ENCODE measurements at regions not wholly inside any gene's neighbourhood (a gene's known extent, or its start where the extent isn't known, plus 50 kb on each side); places are given as distances from the start of the nearest gene placed in this dataset.

GRCh38 chr1:47631411-47631995 lies 193.7 kb downstream of the FOXD2 start:
- TF ChIP-seq FOXP2 (optimal IDR thresholded peaks at IDR 0.05; ENCODE audit: borderline replicate concordance, extremely low read depth, extremely low read length, insufficient read depth) = no peak

DNA sequence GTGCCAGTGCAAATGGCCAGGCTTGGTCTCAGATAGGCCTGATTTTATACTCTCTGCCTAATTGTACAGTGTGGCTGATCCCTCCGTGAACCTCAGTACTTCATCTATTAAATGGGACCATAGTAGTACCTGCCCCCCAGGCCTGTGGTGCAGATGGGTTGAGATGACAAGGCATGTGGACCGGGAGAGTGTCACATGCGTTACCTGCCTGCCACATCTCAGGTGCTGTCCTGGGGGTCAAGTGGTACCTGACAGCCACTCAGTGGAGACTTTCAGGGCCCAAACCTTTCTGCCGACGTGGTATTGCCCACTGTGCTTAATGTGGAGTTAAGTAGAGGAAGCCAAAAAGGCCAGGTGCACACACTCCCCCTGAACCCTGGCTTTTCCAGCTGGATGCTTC lies 197.3 kb downstream of the FOXD2 start:
- TF ChIP-seq TAF1 (IDR thresholded peaks at IDR 0.05; ENCODE audit: borderline replicate concordance, insufficient read depth, low read length) (no peak), FOXP2 (optimal IDR thresholded peaks at IDR 0.05; ENCODE audit: borderline replicate concordance, extremely low read depth, extremely low read length, insufficient read depth) (no peak), SIN3A (IDR thresholded peaks at IDR 0.05; ENCODE audit: borderline replicate concordance, insufficient read depth, low read length) (no peak), POLR2AphosphoS5 (IDR thresholded peaks at IDR 0.05; ENCODE audit: low read depth, low read length) (no peak)
- TF ChIP-seq, protein P1, sequence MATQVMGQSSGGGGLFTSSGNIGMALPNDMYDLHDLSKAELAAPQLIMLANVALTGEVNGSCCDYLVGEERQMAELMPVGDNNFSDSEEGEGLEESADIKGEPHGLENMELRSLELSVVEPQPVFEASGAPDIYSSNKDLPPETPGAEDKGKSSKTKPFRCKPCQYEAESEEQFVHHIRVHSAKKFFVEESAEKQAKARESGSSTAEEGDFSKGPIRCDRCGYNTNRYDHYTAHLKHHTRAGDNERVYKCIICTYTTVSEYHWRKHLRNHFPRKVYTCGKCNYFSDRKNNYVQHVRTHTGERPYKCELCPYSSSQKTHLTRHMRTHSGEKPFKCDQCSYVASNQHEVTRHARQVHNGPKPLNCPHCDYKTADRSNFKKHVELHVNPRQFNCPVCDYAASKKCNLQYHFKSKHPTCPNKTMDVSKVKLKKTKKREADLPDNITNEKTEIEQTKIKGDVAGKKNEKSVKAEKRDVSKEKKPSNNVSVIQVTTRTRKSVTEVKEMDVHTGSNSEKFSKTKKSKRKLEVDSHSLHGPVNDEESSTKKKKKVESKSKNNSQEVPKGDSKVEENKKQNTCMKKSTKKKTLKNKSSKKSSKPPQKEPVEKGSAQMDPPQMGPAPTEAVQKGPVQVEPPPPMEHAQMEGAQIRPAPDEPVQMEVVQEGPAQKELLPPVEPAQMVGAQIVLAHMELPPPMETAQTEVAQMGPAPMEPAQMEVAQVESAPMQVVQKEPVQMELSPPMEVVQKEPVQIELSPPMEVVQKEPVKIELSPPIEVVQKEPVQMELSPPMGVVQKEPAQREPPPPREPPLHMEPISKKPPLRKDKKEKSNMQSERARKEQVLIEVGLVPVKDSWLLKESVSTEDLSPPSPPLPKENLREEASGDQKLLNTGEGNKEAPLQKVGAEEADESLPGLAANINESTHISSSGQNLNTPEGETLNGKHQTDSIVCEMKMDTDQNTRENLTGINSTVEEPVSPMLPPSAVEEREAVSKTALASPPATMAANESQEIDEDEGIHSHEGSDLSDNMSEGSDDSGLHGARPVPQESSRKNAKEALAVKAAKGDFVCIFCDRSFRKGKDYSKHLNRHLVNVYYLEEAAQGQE (IDR thresholded peaks at IDR 0.05; ENCODE audit: insufficient read depth in 1 of 2, low read depth in 2 of 2, low read length in 2 of 2) = no peak

DNA sequence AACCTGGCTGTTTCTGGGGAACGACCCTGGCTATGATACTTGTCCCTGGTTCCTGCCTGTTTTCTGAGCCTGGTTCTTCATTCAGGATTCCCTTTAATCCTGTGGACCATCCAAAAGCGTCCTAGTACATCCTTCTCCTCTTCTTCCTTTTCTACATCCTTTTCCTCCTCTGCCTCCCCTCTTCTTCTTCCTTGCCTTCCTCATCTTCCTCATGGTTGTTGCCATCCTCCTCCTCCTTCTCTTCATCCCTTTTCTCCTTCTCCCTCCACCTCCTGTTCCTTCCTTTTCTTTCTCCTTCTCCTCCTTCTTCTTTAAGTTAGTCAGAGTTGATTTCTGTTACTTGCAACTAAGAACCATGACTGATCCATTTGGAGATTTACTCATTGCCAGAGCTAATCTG lies 197.8 kb downstream of the FOXD2 start:
- TF ChIP-seq, protein P1 (IDR thresholded peaks at IDR 0.05; ENCODE audit: insufficient read depth in 1 of 2, low read depth in 2 of 2, low read length in 2 of 2) = no peak
- no peak for TF ChIP-seq FOXP2 (optimal IDR thresholded peaks at IDR 0.05; ENCODE audit: borderline replicate concordance, extremely low read depth, extremely low read length, insufficient read depth)
- no peak for TF ChIP-seq TAF1 (IDR thresholded peaks at IDR 0.05; ENCODE audit: borderline replicate concordance, insufficient read depth, low read length)
- no peak for TF ChIP-seq SIN3A (IDR thresholded peaks at IDR 0.05; ENCODE audit: borderline replicate concordance, insufficient read depth, low read length)
- no peak for TF ChIP-seq POLR2AphosphoS5 (IDR thresholded peaks at IDR 0.05; ENCODE audit: low read depth, low read length)

- TF ChIP-seq FOXP2 (optimal IDR thresholded peaks at IDR 0.05; ENCODE audit: borderline replicate concordance, extremely low read depth, extremely low read length, insufficient read depth) (no peak), POLR2AphosphoS5 (IDR thresholded peaks at IDR 0.05; ENCODE audit: low read depth, low read length) (no peak), SIN3A (IDR thresholded peaks at IDR 0.05; ENCODE audit: borderline replicate concordance, insufficient read depth, low read length) (no peak), TAF1 (IDR thresholded peaks at IDR 0.05; ENCODE audit: borderline replicate concordance, insufficient read depth, low read length) (no peak)
- TF ChIP-seq, protein P1 (IDR thresholded peaks at IDR 0.05; ENCODE audit: insufficient read depth in 1 of 2, low read depth in 2 of 2, low read length in 2 of 2) = no peak
Observed at GRCh38 chr1:47637111-47637685, 199.4 kb downstream of the FOXD2 start.

DNA sequence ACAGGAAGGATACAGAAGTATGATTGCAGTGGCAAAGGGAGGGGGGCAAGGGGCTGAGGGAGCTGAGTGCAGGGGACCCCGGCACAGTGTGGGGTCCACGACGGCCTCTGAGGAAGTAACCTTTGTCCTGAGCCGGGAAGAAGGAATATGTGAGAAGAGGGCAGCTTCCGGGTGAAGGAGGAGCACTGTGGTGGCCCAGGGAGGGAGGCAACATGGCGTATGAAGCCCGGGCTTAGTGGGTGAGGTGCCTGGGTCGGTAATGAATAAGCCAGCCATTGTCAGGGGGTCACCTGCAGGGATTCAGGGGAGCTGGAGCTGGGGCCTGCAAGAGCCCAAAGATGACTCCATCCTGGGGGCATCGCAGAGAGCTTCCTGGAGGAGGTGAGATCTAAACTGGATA lies 200.4 kb downstream of the FOXD2 start:
- TF ChIP-seq SIN3A (IDR thresholded peaks at IDR 0.05; ENCODE audit: borderline replicate concordance, insufficient read depth, low read length) = no peak
- TF ChIP-seq FOXP2 (optimal IDR thresholded peaks at IDR 0.05; ENCODE audit: borderline replicate concordance, extremely low read depth, extremely low read length, insufficient read depth) = no peak
- no peak for TF ChIP-seq TAF1 (IDR thresholded peaks at IDR 0.05; ENCODE audit: borderline replicate concordance, insufficient read depth, low read length)
- no peak for TF ChIP-seq POLR2AphosphoS5 (IDR thresholded peaks at IDR 0.05; ENCODE audit: low read depth, low read length)
- TF ChIP-seq, protein P1 (IDR thresholded peaks at IDR 0.05; ENCODE audit: insufficient read depth in 1 of 2, low read depth in 2 of 2, low read length in 2 of 2) = no peak
